NCI-H82 (cell line): ENCODE measurements at regions not wholly inside any gene's neighbourhood (a gene's known extent, or its start where the extent isn't known, plus 50 kb on each side); places are given as distances from the start of the nearest gene placed in this dataset.

Source experiments
- DNase-seq: peaks from one replicate; lab custom pipeline; 2025; lab: John Stamatoyannopoulos, UW

DNA sequence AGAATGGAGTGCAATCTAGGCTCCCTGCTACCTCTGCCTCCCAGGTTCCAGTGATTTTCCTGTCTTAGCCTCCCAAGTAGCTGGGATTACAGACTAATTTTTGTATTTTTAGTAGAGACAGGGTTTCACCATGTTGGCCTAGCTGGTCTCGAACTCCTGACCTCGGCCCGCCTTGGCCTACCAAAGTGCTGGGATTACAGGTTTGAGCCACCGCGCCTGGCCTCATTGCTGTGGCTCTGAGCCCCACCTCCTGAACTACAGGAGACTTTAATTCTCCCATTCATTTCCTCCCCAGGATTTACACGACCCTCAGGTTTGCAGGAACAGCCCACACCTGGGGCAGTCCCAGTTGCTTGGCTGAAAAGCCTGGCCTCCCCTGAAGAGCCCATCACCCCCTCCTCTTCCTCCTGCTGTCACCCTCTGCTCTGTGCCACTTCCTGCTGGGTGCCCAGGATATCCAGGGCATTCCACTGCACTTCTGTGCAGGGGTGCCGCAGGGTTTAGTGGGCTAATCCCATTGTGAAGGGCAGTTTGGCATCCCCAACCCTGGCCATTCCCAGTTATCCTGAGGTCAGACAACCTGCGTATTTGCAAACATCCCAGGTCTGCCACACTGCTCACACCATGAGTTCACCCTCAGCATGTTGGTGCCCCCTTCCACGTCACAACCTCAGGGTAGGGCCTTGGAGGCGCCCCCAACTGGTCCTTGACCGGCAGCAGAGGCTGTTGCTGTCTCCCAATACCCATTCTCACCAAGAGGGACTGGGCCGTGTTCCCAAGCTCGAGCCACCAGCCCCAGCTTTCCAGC, 265.0 kb upstream of the IRX4 start:
- DNase-seq: no peak

DNA sequence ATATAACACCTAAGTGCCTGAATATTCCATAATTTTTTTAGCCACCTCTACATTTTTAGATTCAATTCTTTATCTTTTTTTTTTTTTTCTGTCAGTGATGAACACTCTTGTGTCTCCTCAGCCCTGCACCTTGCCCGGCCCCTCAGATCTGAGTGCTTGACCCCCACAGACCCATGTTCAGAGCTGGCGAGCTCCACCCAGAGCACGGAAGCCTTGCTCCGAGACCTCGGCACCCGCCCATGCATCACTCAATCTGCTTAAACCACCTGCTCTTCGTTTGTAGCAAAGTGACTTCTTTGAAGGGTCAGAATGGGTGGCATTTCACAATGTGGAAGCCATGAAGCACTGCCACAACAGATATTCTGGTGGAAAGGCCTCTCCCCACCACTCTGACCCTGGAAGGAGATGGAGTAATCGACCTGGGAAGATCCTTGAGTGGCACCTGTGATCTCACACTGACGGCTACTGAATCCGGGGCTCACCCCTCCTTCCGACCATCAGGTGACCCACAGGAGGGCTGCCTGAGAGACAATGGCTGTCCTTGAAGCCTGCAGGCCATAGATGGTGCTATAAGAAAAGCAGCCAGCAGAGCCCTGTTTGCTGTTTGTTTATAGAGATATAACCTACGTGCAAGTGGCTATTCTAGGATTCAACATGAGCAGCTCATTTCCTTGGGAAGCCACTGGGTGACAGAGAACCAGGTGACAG, 261.1 kb upstream of the IRX4 start:
- no peak for DNase-seq

DNA sequence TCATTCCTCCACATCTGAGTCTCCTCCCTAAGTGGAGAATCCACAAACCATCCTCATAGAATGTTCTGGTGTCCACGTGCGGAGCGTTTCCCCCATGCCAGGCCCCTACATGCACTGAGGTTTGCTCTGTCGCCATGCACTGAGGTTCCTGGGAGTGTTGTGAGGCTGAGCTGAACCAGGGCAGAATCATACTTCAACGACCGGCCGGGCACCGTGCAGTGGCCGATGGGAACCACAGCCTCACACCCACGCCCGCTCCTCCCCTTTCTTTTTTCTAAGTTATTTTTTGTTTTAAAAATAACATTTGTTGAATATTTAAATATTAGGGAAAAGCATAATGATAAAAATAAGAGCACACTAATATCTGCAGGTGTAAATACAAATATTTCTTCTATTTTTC, 260.4 kb upstream of the IRX4 start:
- DNase-seq: no peak

DNA sequence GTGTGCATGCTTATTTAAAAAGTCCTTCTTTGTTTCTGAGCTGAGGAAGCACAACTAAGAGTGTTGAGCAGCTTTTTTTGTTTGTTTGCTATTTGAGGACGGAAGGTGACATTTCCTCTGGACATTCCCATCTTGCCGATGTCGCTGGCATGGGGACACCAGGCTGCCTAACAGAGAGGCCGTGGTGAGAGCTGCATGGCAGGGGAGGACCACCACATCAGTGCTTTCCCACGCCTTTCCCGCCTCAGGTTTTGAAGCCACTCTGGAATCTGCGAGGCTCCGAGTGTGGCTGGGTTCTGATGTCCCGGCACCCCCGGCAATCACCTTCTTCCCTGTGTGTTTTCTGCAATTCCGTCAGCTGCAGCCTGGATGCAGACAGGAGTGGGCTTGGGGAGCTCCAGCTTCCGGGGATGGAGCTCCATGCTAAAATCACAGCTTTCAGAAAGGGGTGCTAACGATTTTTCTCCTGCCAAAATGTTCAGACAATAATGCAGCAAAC, 259.8 kb upstream of the IRX4 start:
- DNase-seq: no peak

DNA sequence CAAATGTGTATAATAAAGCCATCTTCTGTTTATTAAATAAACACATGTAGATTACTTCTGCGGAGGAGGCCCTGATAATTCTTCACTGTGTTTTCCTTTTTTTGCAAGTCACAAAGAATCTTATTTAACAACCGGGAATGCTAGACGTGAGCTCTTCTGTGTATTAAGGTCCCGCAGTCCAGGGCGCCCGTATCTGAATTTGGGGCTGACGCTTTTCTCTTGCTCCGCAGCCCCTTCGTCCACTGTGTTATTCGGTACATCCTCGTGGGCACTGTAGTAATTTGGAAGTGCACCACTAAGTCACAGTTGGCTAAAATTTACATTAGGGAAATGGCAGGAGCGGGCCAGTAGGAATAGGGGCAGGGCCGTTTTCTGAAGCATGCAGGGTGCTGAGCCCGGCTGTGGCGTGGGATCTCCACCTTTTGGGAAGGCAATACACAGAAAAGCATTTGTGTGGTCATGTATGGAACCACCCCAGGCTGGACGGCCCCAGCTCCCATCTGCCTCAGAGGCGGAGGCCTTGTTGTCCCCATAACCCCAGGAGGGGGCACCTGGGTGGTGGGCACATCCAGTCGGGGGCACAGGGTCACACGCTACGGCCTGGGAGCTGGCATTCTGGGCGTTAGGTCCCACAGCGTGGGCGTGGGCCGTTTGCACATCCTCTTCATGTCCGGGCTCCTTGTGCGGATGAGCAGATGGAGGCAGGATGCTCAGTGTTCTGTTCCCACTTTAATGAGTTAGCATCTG, 258.7 kb upstream of the IRX4 start:
- DNase-seq: no peak

DNA sequence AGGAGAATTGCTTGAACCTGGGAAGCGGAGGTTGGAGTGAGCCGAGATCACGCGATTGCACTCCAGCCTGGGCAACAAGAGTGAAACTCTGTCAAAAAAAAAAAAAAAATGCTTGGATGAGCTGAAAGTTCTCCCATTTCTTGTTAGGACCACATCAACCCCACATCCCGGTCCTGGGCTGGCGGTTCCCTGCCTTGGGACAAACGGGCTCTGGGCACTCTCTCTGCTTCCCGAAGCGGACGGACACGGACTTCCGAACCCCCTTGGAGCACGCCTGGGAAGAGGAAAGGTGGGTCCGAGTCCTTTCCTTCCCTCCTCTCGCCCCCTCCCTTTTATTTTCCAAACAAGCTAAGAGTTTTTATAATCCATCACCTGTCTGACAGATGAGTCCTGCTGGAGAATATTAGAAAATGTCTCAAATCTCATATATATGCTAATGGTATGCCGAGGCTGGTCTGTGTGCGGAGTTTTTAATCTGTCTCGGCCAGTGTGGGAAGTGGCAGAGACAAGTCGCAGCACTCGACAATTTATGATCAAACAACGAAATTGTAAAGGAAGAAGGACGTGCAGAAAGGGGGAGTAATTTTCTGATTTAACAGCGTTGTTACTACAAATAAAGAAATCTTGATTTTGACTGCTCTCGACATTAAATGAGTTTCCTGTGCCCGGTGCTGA, 257.9 kb upstream of the IRX4 start:
- no peak for DNase-seq

DNA sequence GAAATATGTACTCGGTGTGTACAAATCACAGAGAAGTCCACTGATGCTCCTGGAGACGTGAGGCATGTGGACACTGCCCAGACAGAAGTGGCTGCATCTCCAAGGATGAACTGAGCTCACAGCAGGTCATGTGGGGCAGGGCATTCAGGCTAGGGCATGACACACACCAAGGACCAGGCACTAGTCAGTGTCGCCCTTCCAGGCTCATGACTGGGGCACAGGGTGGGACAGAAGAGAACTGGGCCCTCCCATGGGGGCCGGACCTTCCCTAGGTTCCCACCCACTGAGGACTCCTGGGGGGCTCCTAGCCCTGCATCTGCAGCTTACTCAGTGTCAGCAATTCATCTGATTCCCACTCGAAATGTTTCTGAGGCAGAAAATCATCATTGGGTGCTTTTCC, 256.8 kb upstream of the IRX4 start:
- DNase-seq: no peak

DNA sequence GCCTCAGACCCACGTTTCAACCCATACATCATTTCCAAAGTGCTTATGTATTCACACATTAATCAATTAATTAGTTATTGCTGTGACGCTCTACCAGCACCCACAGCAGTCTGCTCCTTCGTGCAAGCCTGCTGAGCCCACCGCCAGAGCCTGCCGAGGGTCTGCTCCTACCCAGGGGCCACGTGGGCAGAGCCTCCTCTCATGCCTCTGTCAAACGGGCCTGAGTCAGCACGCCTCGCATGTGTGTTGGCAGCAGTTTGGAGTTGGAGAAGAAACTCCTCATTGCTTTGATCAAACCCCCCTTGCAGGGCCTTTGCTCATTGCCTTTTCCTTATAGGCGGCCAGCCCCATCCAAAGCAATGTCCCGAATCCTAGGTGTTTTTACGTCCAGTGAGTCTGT, 256.2 kb upstream of the IRX4 start:
- no peak for DNase-seq

DNA sequence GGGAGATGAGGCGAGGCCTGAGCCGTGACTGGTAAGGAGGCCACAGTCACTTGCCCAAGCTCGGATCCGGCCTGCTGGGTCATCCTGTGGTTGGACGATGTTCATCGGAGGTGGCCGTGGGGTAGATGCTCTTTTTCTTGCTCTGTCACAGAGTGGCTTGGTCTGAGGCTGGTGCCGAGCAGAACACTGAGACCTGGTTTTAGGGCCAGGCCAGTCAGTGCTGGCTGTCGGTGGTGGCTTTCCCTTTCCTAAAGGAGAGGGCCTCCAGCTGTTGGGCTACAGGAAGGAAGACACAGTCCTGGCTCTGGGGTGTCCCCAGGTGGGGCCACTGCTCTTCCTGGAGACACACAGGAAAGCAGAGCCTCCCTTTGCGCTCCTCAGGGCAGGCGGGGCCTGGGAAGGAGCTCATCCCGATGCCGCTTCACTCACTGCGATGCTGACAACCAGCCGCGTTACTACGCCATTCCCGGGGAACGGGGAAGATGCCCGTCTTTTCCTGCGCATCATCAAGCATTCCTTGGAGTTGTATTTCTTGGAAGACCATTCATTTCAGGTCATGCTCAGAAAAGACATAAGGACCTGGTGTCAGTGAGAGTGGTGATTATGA, 254.8 kb upstream of the IRX4 start:
- DNase-seq: no peak

DNA sequence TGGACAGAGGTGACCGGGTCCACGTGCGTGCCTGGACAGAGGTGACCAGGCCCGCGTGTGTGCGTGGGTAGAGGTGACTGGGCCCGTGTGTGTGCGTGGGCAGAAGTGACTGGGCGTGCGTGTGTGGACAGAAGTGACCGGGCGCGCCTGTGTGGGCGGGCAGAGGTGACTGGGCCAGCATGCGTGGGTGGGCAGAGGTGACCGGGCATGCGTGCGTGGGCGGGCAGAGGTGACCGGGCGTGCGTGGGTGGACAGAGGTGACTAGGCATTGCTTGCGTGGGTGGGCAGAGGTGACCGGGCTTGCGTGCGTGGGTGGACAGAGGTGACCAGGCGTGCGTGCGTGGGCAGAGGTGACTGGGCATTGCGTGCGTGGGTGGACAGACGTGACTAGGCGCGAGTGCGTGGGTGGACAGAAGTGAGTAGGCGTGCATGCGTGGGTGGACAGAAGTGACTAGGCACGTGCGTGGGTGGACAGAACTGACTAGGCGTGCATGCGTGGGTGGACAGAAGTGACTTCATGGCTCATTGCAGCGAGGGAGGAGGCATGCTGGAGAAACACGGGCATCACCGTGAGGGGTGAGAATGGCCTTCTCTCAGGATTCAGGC, 254.1 kb upstream of the IRX4 start:
- no peak for DNase-seq

DNA sequence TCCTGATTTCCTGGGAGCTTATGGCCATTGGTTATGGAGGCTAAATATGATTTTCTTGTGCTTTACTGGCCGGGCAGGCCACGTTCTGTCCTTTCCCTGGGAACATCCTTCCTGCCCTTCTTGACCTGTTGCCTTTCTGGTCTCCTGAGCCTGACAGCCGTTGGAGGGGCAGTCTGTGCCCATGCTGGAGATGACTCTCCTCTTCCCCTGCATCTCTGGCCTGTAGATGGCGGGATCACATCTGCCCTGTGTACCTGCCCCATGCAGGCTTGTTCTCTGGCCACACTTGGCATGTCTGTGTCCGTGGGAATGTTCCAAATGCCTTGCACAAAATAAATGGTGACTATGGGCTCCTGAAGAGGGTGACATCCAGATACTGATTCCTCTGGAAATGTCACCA, 253.1 kb upstream of the IRX4 start:
- DNase-seq: no peak

DNA sequence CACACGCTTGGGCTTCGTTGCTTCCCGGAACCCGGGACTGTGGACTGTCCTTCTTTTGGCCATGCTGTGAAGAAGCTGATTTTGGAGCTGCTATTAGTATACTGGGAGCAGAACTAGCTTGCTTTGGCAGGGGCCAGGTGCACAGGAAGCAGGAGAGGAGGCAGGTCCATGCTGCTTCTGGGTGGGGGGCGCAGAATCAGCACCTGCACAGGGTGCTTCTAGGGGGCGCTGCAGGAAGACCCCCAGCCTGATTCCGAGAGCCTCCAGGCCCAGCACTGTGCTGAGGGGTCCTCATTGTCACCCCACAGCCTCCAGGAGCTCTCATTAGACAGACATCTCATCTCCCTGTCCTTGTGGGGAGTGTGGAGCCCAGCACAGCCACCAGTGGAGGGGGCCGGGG, 252.6 kb upstream of the IRX4 start:
- DNase-seq: no peak

DNA sequence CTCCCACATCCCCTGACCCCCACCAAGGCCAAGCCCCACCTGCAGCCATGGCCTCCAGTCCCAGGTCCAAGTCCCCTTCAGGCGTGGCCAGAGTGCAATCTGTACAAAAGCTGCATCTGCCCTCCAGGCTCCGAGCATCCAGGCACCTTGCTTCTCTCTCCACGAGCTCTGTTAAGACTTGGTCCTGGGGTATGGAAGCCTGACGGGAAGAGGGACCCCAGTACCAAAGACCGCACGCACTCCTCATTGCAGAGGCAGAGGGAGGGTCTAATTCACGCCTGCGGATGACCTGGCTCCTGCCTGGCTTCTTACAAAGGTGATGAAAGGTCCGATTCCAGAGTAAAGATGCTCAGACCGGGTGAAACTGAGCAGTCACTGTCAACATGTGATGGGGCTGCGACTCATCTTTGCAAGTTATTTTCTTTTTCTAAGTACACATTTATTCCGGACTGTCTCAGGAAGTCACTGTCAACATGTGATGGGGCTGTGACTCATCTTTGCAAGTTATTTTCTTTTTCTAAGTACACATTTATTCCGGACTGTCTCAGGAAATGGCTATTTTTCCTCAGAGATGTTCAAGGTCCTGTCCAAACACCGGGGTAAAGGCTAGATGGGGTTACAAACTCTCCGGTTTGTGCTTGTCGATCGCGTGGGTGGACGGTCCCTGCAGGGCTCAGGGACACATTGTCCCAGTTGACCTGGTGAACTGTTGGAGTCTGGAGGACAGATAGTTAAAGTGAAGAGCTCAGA, 252.0 kb upstream of the IRX4 start:
- no peak for DNase-seq

DNA sequence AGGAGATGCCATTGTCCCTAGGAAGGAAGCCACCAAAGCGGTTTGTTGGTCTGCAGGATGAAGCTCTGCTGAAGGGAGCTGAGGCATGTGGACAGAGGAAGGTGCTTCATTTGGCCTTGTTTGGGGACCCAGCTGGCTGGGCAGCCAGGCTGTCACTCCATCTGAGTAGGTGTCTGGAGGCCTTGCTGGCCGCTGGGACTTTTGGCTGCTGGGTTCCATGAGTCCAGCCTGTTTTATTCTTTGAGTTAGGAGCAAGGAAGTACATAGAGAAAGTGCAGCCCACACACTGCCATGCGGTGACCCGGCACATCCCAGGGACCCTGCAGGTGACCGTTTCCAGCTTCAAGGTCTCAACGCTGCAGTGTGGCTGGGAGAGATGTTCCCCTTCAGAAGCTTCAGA, 251.2 kb upstream of the IRX4 start:
- no peak for DNase-seq

DNA sequence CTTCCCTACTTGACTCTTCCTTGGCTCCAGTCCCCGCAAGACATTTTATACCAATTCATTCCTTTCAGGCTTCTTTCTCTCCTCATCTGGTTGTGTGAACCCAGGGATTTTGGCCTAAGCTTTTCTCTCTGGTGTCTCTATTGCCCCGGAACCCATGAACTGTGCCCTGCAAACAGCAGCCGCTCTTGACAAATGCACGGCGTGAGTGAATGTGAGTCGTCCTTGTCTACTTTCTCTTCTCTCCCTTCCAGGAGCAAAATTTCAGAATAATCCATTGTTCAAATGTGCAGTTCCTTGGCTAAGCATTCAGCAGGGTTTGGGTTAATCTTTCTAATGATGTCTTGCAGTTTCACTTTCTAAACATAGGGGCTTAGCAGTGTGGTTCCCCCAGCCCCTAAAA, 250.4 kb upstream of the IRX4 start:
- no peak for DNase-seq

DNA sequence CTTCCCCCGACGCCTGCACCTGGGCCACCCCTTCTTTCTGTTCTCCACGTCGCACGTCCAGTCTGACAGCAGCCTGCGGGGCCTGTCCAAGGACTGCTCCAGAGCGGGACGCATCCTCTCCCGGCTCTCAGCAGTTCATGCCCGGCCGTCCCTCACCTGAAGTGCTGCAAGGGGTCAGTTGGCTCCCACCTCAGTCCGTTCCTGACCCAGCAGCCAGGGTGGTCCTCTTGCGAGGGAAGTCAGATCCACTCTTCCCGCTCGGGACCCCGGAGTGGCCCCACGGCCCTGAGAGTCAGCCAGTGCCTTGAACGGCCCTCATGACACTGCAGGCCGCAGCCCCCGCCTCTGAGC, 249.7 kb upstream of the IRX4 start:
- DNase-seq: no peak

DNA sequence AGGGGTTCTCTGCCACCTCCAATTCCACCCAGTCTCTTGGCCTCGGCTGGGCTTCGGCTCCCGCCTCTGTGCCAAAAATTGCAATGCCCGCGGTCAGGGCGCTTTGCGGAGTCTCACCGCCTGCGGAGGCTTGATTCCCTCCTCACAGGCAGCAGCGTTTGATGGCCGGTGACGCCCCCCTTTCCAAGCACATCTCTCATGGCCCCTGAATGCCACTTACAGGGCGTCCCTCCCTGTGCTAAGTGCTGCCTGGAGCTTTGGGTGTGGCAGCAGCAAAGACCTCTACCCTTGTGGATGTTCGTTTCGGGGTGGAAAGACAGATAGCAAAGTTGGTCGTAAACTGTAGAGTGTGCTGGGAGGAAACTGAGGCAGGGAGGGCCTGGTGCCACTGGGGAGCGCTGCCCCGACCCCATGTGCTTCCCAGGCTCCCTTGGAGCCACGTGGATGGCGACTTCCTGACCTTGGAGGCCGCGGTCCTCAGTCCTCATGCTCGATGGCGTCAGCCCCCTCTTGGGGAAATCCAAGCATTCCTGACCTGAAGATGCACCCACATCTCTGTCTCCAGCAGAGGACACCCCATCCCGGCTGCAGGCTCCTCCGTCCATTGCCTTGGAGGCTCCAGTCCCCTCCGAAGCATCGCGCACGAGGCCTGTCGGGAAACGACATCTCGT, 249.2 kb upstream of the IRX4 start:
- DNase-seq: no peak

DNA sequence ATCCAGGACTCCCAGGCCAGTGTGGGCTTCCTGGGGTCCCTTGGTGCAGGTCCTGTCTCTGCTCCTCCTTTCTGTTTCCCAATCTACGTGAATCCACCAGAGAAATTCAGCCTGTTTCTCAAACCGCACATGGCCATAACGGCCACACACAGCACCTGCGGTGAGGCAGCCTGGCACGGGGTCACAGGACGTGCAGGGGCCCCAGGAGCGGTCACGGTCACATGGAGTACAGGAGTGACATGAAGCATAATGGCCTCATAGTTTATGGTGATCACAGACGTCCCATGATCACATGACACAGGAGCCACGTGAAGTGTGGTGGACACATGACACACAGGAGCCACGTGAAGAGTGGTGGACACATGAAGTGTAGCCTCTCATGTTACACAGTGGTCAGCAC, 248.5 kb upstream of the IRX4 start:
- no peak for DNase-seq

DNA sequence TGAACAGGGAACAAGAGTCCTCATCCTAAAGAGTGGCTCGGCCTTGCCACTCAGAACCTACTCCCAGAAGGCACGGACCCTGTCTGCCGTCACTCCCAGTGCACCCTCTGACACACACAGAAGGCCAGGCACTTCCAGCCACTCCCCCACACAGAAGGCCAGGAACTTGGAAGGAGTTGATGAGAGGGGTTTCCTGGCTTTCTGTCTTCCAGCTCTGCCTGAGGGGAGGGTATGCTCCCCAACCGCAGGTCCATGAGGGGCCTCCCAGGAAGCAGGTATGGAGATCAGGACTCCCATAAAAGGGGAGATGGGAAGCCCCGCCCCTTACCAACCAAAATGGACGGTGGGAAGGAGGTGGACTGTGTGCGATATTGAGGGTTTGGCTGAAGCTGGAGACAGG, 247.6 kb upstream of the IRX4 start:
- no peak for DNase-seq

DNA sequence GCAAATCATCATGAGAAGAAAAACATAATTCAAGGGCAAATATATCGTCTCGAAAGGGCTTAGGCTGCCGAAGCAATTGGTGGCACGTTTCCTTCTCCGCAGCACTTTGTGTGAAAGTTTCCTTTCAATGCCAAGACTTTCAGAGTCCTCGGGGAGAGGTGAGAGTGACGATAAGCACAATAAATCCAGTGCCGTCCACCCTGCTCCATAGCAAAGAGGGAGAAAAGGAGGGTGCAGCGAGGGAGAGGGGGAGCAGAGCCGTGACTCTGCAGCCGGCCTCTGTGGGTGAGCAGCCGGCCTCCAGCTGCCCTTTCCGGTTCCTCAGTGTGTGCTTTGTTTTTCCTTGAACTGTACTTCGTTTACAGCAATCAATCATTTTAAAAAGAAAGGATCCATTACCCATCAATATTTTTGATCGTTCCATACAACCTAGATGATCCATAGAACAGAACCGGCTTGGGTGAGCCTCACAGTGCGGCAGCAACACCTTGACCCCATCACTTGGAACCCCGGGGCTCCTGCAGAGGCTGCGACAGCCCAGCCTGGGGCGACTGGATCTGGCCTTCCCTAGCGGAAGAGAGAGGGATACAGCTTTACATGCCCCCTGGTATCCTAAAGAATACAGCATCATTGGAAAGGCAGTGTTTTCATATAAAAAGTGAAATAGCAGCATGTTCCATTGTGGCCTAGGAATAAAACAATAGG, 247.0 kb upstream of the IRX4 start:
- no peak for DNase-seq
